HG03378 (cell line): ENCODE measurements at regions not wholly inside any gene's neighbourhood (a gene's known extent, or its start where the extent isn't known, plus 50 kb on each side); places are given as distances from the start of the nearest gene placed in this dataset.
"Not testable (repeated sequence)": the region's sequence is repeated elsewhere in the genome, so short reads cannot be mapped to it uniquely, and the experiment has no call there.

Experiments used
- ATAC-seq: cut with Tn5 transposase; IDR thresholded peaks from one replicate; pipeline ENCODE4 v1.9.1; 2021; ENCODE audit warnings: mild to moderate bottlenecking, moderate library complexity; ENCODE audit not compliant: unreplicated experiment

DNA sequence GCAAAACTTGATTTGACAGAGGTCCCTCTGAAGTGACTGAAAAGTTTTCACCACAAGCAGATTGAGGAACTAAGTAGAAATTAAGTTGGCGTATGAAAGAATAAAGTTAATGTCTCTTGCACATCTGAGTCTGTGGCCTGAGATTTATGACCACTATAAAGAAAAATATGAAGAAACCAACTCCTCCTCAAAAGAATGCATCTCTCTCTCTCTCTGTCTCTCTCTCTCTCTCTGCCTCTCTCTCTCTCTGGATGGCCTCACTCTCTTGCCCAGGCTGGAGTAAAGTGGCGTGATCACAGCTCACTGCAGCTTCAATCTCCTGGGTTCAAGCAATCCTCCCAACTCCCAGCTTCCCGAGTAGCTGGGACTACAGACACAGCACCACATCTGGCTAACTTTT, 55.2 kb downstream of the RPL22L1 start:
- no peak for ATAC-seq

DNA sequence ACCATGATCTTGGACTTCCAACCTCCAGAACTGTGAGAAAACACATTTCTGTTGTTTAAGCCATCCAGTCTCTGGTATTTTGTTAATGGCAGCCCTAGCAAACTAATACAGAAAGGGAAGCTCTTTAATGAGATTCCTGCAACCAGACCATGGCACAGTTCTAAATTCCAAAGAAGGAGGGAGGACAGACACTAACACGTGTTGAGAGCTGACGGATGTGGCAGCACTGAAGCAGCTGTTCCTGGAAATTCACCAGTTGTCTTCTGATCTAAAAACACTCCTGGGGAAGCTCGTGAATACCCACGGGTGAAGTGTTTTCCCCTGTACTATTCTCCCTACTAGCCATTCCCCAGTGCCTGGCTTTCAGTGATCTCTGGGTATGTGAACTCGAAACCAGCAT, 56.7 kb downstream of the RPL22L1 start:
- no peak for ATAC-seq

DNA sequence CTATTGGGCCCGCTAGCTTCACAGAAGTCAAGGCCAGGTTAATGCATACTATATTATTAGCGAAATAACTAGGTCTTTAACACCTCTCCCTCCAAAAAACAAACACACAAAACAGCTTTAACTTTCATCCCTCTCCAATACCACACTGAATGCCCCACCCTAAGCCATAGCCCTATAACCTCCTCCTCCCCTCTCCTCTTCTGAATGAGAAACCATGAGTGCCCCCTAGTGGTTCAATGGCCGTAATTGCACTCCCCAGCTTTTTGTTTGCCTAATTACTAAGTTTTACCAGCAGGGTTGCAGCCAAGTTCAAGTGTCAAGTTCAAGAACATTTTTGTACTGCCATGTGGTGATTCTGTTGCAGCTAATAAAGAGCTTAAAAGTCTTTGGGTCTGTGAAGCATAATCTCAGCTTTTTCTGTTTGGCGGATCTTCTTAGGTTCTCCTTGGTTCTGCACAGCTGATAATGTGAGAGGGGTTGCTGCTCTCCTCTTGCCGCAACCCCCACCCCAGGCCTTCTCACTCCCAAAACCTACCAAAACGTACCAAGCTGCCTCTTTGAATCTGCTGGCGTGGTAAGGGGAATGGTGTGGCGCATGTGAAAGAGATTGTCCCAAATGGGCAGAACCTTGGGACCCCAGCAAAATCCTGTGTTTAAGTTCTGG, 57.9 kb downstream of the RPL22L1 start:
- peak; percentile 75 for ATAC-seq

DNA sequence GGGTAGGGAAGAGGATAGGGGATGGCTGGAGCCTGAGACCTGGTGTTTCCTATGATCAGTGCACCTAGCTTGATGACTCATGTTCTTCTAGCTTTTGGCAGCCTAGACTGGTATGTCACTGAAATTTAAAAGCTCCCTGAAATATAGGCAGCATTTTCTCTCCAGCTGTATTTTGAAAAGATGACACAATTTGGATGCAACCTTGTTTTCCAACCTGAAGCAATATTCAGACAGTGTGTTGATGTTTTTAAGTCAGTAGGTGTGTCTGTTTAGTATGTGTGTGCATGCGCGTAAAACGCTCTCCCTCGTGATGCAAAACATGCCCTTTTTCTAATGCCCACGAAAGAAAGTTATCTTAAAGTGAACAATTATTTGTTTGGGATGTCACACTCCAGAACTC, 58.5 kb downstream of the RPL22L1 start:
- ATAC-seq = no peak

DNA sequence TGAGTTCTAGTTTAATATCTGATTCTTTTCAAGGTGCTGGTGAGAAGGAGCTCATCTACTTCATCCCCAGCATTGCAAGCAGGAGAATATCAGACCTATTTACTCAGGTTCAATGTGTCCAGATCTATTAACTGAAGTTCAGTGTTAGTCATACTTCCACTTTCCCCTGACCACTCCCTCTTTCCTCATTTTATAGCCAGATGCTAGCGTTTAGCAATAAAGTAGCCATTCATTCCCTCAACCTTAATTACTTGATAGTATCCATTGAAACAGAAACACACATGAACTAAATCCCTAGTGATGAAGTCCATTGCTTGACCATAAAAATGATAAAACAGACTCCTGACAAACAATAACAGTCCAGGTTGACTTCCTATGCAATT, 60.0 kb downstream of the RPL22L1 start:
- no peak for ATAC-seq

DNA sequence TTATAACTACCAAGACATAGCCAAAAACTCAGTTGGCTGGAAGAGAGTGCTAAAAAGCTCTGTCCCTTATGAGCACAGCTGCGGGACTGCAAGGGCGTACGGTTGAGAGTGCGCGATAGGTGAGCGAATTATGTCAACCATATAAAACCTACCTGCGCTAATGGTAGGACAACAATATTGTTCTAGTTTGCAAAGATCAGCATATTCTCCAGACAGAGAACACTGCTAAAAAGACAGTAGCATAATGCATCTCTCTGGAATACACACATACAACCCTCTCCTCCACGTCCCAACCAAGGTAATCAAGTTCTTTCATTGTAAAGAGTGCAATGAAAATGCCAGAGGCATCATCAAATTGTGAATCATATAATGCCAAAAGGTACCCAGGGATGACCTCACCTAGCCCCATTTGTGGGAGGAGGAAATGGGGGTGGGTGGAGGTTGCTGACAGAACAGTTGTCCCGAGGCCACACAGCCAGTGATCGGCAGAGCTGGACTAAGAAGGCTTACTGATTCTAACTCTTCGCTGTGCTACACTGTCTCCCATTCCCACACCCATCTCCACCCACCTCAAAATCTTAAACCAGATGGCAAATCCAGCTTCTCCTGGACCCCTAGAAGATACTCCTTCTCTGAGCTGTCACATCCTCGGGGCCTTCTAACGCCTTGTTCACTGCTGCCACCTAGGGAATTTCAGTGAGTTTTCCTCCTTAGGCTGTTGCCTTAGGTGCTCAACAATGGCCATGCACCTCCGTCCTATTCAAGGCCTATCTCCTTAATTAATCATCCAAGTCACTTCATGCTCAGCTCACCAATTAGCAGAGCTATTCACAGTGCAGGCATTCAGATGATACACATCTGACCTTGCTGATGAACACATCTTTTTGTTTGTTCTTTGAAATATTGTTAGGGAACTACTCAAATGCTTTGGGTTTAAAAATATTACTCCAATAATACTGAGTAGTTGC, 60.7 kb downstream of the RPL22L1 start:
- ATAC-seq = peak; percentile 52

DNA sequence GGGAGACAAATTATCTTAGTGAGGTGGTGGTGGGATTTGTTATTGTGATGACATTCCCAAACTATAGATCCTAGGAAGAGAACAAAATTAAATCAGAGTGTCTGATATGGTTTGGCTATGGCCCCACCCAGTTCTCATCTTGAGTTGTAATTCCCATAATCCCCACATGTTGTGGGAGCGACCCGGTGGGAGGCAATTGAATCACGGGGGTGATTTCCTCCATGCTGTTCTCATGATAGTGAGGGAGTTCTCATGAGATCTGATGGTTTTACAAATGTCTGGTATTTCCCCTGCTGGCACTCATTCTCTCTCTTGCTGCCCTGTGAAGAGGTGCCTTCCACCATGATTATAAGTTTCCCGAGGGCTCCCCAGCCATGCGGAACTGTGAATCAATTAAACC, 62.0 kb downstream of the RPL22L1 start:
- ATAC-seq = no peak

DNA sequence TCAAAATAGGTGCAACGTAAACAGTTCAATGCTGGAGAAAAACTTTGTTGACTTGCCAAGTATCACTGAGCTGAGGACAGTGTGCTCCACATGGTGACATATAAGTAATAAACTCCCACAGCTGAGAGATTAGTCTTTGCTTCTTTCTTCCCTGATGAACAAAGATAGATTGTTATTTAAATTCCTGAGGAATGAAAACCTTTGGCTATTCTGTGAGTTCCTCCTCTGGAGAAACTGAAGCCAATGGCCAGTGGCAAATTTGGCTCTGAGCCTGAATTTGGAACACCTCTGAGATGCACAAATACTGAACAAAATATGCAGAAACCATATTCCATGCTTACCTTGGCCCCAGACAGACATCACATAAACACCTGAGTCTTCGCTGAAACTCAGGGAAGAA, 63.3 kb downstream of the RPL22L1 start:
- no peak for ATAC-seq

DNA sequence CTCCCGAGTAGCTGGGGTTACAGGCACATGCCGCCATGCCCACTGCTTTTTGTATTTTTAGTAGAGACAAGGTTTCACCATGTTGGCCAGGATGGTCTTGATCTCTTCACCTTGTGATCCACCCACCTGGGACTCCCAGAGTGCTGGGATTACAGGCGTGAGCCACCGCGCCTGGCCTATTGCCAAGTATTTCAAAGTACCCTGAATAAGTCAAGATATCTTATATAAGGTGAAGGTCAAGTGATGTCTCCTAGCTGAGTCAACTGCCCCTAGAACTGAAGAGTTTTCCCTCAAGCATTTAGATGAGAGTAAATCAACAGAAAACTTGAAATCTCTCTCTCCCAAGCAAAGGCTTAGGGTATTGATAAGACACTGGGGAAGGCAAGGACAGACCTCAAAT, 63.9 kb downstream of the RPL22L1 start:
- no peak for ATAC-seq

DNA sequence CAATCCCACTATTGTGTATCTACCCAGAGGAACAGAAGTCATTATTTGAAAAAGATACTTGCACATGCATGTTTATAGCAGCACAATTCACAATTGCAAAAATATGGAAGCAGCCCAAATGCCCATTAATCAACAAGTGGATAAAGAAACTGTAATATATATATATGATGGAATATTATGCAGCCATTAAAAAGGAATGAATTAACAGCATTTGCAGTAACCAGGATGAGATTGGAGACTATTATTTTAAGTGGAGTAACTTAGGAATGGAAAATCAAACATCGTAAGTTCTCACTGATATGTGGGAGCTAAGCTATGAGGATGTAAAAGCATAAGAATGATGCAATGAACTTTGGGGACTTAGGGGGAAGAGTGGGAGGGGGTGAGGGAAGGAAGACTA, 64.7 kb downstream of the RPL22L1 start:
- not testable (repeated sequence) for ATAC-seq

DNA sequence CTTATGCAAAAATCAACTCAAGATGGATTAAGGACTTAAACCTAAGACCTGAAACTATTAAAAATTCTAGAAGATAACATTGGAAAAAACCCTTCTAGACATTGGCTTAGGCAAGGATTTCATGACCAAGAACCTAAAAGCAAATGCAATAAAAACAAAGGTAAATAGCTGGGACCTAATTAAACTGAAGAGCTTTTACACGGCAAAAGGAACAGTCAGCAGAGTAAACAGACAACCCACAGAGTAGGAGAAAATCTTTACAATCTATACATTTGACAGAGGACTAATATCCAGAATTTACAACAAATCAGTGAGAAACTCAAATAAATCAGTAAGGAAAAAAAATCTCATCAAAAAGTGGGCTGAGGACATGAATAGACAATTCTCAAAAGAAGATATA, 65.4 kb downstream of the RPL22L1 start:
- not testable (repeated sequence) for ATAC-seq

DNA sequence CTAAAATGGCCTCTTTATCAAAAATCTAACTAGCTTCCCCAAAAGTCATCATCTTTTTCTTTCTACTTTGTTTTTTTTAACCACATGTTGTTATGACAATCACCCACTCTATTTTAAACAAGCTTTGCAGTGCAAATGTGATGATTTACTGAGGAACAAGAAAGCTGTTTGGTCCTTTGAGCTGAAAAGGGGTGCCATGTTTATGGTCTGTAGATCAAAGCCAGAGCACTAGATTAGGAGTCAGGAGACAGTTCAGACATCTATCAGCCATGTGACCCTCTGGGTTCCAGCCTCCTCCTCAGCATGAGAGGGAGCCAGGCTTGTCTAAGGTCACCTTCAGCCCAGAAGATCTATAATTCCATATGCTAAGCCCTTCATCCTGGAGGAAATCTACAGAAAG, 65.9 kb downstream of the RPL22L1 start:
- no peak for ATAC-seq

DNA sequence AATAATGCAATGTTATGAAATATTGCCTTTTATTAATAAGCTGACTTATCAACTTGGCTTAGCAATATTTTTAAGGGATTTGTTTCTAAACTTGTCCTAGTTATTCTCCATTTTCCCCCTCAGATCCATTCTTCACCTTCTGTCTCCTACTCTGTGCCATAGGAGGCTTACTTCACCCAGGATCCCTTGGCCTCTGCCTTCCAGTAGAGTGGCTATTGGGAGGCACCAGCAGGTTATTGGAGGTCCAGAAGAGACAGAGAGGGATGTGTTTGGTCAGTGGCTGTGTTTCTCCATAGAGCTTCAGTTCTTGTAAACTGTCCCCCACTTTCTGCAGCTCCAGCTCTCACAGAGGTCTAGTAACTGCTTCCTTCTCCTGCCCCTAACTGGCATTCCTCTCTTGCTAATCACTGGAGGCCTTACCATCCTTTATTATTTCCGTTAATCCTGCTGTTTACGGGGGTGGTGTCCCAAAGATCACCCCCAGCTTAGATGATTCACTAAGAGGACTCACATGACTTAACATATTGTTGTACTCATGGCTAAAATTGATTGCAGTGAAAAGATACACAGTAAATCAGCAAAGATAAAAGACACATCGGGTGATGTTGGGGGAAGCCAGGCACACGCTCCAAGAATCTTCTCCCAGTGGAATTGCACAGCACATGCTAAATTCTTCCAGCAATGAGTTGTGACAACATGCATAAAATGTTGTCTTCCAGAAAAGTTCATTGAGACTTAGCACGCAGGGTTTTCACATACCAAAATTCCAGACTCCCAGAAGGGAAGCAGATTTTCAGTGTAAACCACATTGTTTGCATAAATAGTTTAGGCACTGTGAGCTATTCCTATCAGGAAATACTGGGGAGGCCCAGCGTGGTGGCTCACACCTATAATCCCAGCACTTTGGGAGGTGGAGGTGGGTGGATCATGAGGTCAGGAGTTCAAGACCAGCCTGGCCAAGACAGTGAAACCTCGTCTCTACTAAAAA, 67.5 kb downstream of the RPL22L1 start:
- ATAC-seq = no peak

DNA sequence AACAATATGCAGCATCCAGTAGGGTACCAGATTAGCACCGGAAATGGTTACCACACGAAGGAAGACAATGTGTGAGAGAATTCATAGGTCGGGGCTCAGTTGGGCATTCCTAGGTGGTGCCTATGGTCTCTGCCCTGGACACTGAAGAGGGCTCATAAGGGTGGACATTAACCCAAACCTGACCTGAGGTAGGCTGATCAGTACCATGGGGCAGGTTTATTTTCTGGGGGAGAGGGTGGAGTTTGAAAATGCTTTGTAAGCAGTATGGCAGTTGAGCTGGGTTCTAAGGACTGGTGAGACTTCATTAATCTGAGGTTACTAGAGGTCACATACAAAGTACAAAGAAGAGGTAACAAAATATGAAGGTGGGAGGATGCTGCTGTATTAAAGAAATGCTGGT, 68.4 kb downstream of the RPL22L1 start:
- no peak for ATAC-seq

DNA sequence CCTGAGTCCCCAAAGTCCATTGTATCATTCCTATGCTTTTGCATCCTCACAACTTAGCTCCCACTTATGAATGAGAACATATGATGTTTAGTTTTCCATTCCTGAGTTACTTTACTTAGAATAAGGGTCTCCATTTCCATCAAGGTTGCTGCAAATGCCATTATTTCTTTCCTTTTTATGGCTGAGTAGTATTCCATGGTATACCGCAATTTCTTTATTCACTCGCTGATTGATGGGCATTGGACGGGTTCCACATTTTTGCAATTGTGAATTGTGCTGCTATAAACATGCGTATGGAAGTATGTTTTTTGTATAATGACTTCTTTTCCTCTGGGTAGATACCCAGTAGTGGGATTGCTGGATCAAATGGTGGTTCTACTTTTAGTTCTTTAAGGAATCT, 69.7 kb downstream of the RPL22L1 start:
- ATAC-seq = not testable (repeated sequence)

DNA sequence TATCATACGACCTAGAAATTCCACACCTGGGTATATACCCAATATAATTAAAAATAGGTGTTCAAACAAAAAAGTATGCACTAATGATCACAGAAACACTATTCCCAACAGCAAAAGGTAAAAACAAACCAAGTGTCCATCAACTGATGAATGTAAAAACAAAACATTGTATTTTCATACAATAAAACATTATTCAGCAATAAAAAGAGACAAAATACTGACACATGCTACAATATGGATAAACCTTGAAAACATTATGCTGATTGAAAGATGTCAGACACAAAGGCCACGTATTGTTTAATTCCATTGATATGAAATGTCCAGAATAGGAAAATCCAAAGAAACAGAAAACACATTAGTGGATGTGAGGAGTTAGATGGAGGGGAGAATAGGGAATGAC, 71.0 kb downstream of the RPL22L1 start:
- ATAC-seq = no peak

DNA sequence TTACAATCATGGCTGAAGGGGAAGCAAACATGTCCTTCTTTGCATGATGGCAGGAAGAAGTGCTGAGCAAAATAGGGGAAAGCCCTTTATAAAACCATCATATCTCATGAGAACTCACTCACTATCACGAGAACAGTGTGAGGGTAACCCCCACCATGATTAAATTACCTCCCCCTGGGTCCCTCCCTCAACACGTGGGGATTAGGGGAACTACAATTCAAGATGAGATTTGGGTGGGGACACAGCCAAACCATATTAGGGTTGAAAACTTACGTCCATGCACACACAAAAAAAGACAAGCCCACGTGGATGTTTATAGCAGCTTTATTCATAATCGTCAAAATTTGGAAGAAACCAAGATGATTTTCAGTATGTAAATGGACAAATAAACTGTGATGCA, 72.3 kb downstream of the RPL22L1 start:
- no peak for ATAC-seq

DNA sequence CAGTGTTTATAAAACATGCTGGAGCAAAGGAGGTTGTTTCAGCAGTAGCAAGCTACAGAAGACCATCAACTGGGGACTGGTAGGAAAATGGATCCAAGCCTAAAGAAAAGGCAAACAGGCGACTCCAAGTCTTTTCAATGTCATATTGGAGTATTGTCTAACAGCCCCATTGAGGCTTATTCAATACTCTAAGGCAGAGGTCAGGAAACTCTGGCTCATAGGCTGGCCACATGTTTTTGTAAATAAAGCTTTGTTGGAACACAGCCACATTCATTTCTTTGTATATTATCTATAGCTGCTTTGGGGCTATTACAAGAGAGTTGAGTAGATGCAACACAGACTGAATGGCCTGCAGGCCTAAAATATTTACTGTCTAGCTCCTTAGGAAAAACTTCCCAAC, 77.5 kb downstream of the RPL22L1 start:
- ATAC-seq = no peak

DNA sequence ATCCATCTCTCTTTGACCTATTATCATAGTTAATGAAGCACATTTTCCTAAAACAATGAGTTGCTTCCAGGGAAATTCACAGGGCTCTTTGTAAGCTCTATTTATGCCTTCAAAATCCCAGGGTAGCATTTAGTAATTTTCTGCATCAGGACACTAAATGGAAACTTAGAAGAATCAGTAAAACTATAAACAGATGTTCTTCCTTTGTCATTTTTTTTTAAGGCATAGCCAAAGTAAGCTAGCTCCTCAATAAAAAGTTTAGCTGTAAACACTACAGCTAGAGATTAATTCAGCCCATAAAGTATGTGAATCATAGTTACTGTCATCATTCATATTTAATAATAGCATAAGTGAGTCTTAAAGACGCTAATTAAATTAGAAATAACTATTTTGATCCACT, 79.3 kb downstream of the RPL22L1 start:
- ATAC-seq = no peak

DNA sequence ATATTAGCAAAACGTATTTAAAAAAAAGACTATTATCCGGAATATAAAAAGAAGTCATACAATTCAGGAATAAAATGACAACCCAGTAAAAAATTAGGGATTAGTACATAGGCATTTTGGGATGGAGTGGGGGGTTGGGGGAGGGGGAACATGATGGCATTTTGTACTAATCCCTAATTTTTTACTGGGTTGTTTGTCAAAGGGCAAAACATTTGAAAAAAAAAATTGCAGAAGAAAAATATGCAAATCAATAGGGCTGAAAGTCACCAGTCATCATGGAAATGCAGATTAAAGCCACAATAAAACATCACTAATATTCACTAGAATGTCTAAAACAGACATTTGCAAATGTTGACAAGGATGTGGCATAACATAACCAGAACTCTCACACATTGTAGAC, 82.5 kb downstream of the RPL22L1 start:
- no peak for ATAC-seq

DNA sequence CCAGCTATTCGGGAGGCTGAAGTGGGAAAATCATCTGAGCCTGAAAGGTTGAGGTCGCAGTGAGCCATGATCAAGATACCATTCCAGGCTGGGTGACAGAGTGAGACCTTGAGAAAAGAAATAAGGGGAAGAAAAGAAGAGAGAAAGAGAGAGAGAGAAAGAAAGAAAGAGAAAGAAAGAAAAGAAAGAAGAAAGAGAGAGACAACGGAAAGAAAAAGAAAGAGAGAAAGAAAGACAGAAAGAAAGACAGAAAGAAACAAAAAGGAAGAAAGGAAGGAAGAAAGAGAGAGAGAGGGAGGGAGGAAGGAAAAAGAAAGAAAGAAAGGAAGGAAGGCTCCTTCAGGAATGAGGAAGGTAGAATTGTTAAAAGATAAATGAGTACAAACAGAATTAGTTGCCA, 84.5 kb downstream of the RPL22L1 start:
- no peak for ATAC-seq
